ENCODE measurements at regions not wholly inside any gene's neighbourhood (a gene's known extent, or its start where the extent isn't known, plus 50 kb on each side); places are given as distances from the start of the nearest gene placed in this dataset.

- 96% methylated on average over 2 of the region's 2 CpGs; no CpG with 5 or more reads in 1 of the 2 experiments for WGBS, 2 experiments (ENCODE audit: extremely low coverage in 1 of 2, insufficient coverage in 1 of 2, insufficient read length in 1 of 2, insufficient replicate concordance in 2 of 2, low coverage in 1 of 2, low lambda C conversion rate in 2 of 2, missing lambda C conversion rate in 1 of 2)
These were observed 111.8 kb upstream of the CNTNAP2 start for GRCh38 chr7:146004805-146005204.

More at GRCh38 chr7:146004805-146005204, 111.8 kb upstream of the CNTNAP2 start:
- Histone ChIP-seq H3K56ac (replicated peaks; ENCODE audit: insufficient read length, low read depth, low read length) (no peak overlapping the region), H3K4me2 (ENCODE audit: insufficient read depth in 1 of 2, low read depth in 2 of 2, low read length in 2 of 2) (no peak overlapping the region), H3K36me3 (ENCODE audit: control insufficient read depth in 2 of 4, insufficient read depth in 4 of 4, low read length in 3 of 4) (no peaks in the 10 kb centered on the region), H3K4me3 (ENCODE audit: extremely low read depth in 1 of 4, insufficient read depth in 2 of 4, low read depth in 3 of 4, low read length in 4 of 4) (no peak overlapping the region), H2BK120ac (replicated peaks; ENCODE audit: low read depth, low read length) (no peak overlapping the region), H3K4ac (replicated peaks; ENCODE audit: insufficient read length, low read depth, low read length) (no peak overlapping the region), H2BK20ac (ENCODE audit: low read length) (no peak overlapping the region), H3K23me2 (ENCODE audit: low read depth, low read length) (no peaks in the 10 kb centered on the region), H2BK12ac (ENCODE audit: low read depth, low read length) (no peak overlapping the region), H3K9me3 (ENCODE audit: insufficient read depth in 2 of 2, low read depth in 1 of 2, low read length in 1 of 2) (no peaks in the 10 kb centered on the region), H2BK5ac (ENCODE audit: low read depth, low read length) (no peak overlapping the region), H3K27me3 (replicated peaks in 1 of 4; ENCODE audit: control insufficient read depth in 3 of 4, extremely low read depth in 1 of 4, insufficient read depth in 3 of 4, low read length in 3 of 4) (no peaks in the 10 kb centered on the region; a peak in 1 of 7 replicates), H2AK5ac (ENCODE audit: low read depth, low read length) (no peak overlapping the region), H3K79me2 (ENCODE audit: control insufficient read depth in 1 of 2, insufficient read depth in 2 of 2, low read length in 2 of 2) (no peaks in the 10 kb centered on the region), H2AFZ (ENCODE audit: low read length) (no peak overlapping the region), H3K23ac (ENCODE audit: insufficient read length) (no peak overlapping the region), H4K8ac (ENCODE audit: extremely low read depth, insufficient read depth, low read length) (no peak overlapping the region), H3K4me1 (replicated peaks in 1 of 4; ENCODE audit: control insufficient read depth in 3 of 4, insufficient read depth in 4 of 4, low read length in 3 of 4) (no peaks in the 10 kb centered on the region), H3K27ac (ENCODE audit: low read depth, low read length) (no peak overlapping the region), H3K18ac (ENCODE audit: extremely low read depth, low read length) (no peak overlapping the region), H3K79me1 (ENCODE audit: low read depth, low read length) (no peaks in the 10 kb centered on the region), H3K9ac (replicated peaks in 1 of 4; ENCODE audit: extremely low read depth in 1 of 4, low read depth in 3 of 4, low read length in 3 of 4) (no peak overlapping the region), H4K5ac (ENCODE audit: insufficient read length, low read depth, low read length) (no peak overlapping the region), H3K14ac (ENCODE audit: insufficient read length) (no peak overlapping the region), H2BK15ac (ENCODE audit: low read length) (no peak overlapping the region), H4K20me1 (replicated peaks in 1 of 2; ENCODE audit: control insufficient read depth in 1 of 2, insufficient read depth in 2 of 2, low read length in 2 of 2) (no peaks in the 10 kb centered on the region), H4K91ac (replicated peaks; ENCODE audit: insufficient read length, low read length) (no peak overlapping the region)
- CTCF ChIA-PET (ENCODE audit: partially characterized antibody) = no interaction called here
- FAIRE-seq (no peak), DNase-seq (ENCODE audit: low read depth in 1 of 2, low spot score in 2 of 2) (no peak)
- POLR2A ChIA-PET (ENCODE audit: partially characterized antibody) = no interaction called here
- TF ChIP-seq SRF (IDR thresholded peaks at IDR 0.05; ENCODE audit: low read depth, low read length) (no peak), EP300 (IDR thresholded peaks at IDR 0.05; ENCODE audit: borderline replicate concordance in 1 of 2, low read depth in 2 of 2, low read length in 2 of 2) (no peak), TAF7 (optimal IDR thresholded peaks at IDR 0.05; ENCODE audit: borderline replicate concordance, low read depth, low read length) (no peak), TAF1 (IDR thresholded peaks at IDR 0.05; ENCODE audit: low read depth, low read length) (no peak)
